Effector memory CD8-positive, alpha-beta T cell (primary cell): ENCODE measurements at regions not wholly inside any gene's neighbourhood (a gene's known extent, or its start where the extent isn't known, plus 50 kb on each side); places are given as distances from the start of the nearest gene placed in this dataset.

Experiments used
- ATAC-seq: fragments of 150-1000 bp; cut with Tn5 transposase; replicated peaks from 2 replicates; pipeline ENCODE4 v1.10.0; 2021; ENCODE audit warnings: mild to moderate bottlenecking, moderate library complexity
- DNase-seq, 3 experiments: peaks; one replicate each; pipeline ENCODE4 v3.0.0; 2021
- H3K27ac Mint-ChIP-seq, 2 donors: one replicate each; pipeline ENCODE4 v1.8.0; 2022; ENCODE audit warnings: mild to moderate bottlenecking in 2 of 2, mixed read lengths in 2 of 2, moderate library complexity in 2 of 2
- H3K27me3 Mint-ChIP-seq, 2 donors: one replicate each; pipeline ENCODE4 v1.8.0; 2022; ENCODE audit warnings: mixed read lengths in 2 of 2
- H3K36me3 Mint-ChIP-seq: one replicate; pipeline ENCODE4 v1.8.0; 2022; ENCODE audit warnings: mild to moderate bottlenecking, moderate library complexity, mixed read lengths; ENCODE audit not compliant: insufficient read depth
- H3K4me1 Mint-ChIP-seq, 2 donors: one replicate each; pipeline ENCODE4 v1.8.0; 2022; ENCODE audit warnings: low read depth in 2 of 2, mixed read lengths in 2 of 2
- H3K4me3 Mint-ChIP-seq, 2 donors: one replicate each; pipeline ENCODE4 v1.8.0; 2022; ENCODE audit warnings: mild to moderate bottlenecking in 2 of 2, mixed read lengths in 2 of 2, moderate library complexity in 2 of 2
- H3K9me3 Mint-ChIP-seq, 2 donors: one replicate each; pipeline ENCODE4 v1.8.0; 2022; ENCODE audit warnings: mixed read lengths in 2 of 2

DNA sequence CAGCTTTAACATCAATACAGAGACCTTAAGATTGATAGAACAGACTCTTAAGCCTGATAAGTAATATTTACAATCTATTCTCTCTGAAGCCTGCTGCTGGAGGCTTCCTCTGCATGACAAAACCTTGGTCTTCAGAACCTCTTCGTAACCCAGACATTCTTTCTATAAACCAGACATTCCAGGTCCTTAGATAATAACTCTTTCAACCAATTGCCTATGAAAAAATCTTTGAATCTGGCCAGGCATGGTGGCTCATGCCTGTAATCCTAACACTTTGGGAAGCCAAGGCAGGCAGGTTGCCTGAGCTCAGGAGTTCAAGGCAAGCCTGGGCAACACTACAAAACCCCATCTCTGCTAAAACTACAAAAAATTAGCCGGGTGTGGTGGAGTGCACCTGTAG, 327.8 kb downstream of the ENC1 start:
- H3K9me3 Mint-ChIP-seq: no peaks in the 10 kb centered on the region
- DNase-seq: no peak
- ATAC-seq: no peak
- no peak overlapping the region for H3K4me3 Mint-ChIP-seq
- no peak overlapping the region for H3K27ac Mint-ChIP-seq
- H3K36me3 Mint-ChIP-seq: no peaks in the 10 kb centered on the region
- H3K4me1 Mint-ChIP-seq: no peaks in the 10 kb centered on the region
- peaks cover 12 to 16% of the 10 kb centered on the region in 2 donors for H3K27me3 Mint-ChIP-seq

DNA sequence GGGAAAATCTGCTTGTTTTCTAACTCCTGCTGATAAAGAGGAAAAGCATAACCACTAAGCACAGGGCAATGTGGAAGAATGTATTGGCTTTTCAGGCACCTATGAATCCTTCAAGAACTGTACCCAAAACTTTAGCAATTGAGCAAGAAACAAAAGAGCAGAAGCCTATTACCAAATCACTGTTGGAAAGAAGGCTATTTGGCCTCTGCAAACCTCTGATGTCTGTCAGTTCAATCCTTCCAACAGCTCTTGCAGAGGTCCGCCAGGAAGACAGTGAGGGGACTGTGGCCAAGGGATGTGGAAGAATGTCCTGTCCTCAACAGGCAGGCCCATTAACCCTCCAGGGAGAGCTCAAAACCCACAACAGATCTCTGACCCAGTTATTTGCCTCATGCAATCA, 328.6 kb downstream of the ENC1 start:
- no peak overlapping the region for H3K4me3 Mint-ChIP-seq
- H3K36me3 Mint-ChIP-seq: no peaks in the 10 kb centered on the region
- ATAC-seq (no peak), DNase-seq (no peak)
- H3K27ac Mint-ChIP-seq: no peak overlapping the region
- no peaks in the 10 kb centered on the region for H3K4me1 Mint-ChIP-seq
- H3K27me3 Mint-ChIP-seq: peaks cover 12 to 16% of the 10 kb centered on the region in 2 donors
- H3K9me3 Mint-ChIP-seq: no peaks in the 10 kb centered on the region

DNA sequence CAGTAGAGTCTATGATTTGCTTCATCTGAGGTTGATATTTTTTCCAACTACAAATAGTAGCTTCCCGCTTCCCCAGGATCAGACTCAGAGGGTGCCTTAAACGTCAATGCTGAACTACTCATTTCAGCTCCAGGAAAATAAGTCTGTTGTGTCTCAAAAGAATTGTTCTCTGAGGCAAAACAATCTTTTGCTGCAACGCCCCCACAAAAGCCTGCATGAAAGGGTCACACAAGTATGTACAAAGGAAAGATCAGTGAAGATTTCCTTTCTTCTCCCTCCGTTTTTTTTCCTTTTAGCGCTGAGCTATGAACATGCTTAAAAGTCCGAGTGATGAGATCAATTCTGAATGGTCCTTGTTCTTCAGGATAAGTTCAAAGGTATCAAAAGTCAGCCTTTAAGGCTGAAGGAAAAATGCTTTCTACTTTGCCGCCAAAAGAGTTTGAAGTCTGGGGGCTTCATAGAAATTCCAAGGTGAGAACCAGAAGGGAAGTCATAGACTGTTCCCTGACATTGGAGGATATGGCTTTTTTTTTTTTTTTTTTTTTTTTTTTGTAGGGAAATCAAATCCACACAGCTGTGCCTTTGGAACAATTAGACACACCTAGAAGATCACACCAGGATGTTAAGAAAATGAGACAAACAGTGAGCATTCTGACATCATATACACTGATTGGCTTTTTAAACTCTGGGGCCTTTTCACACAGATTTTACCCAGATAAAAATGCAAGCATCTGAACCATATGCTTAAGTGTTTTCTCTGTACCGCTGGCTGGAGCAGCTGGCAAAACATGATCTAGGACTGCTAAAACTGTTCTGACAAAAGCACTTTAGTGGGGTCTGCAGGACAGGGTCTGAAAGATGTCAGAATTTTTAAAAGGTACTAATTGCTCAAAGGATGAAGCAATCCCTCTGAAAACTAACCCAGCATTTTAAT, 329.3 kb downstream of the ENC1 start:
- no peak for ATAC-seq
- H3K9me3 Mint-ChIP-seq: no peaks in the 10 kb centered on the region
- H3K4me3 Mint-ChIP-seq: no peak overlapping the region
- H3K27ac Mint-ChIP-seq: no peak overlapping the region
- H3K4me1 Mint-ChIP-seq: no peaks in the 10 kb centered on the region
- peaks cover 12 to 16% of the 10 kb centered on the region in 2 donors for H3K27me3 Mint-ChIP-seq
- H3K36me3 Mint-ChIP-seq: no peaks in the 10 kb centered on the region
- DNase-seq: no peak

DNA sequence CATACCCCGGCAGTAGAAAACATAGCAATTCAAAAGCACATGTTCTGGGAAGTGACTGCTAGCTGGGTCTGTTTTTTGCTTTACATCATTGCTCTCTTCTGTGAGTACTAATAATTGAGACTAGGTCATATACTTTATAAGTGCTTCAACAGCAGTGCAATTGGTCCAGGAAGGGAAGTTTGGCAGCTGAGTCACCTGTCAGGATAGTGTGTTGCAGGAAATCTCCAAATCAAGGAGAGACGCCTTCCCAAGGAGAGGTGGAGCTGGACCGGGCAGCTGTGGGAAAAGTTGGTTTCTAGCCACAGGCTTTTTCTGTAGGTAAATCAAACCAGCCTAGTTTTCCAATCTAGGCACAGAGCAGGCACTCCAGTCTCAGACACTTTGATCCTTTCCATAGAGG, 330.1 kb downstream of the ENC1 start:
- ATAC-seq: no peak
- peaks cover 12 to 16% of the 10 kb centered on the region in 2 donors for H3K27me3 Mint-ChIP-seq
- no peaks in the 10 kb centered on the region for H3K36me3 Mint-ChIP-seq

DNA sequence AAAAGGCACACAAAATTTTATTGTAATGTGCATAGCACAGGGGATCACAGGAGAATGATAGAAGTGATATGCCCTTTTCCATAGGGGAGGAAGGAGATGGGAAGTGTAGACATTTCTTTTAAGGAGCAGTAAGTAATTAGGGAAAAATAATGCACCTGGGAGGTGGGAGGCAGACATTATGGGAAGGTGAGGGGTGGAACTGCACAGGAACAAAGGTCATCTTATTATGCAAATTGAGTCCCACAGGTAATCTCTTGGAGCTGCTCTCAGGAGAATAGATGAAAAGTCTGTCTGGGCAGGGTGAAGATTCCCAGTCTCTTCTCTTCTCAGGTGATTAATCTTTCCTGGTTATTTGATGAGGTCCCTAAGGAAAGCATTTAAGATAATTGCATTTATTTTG, 331.5 kb downstream of the ENC1 start:
- Mint-ChIP-seq H3K9me3 (no peaks in the 10 kb centered on the region), H3K36me3 (no peaks in the 10 kb centered on the region), H3K4me1 (no peaks in the 10 kb centered on the region), H3K4me3 (no peak overlapping the region), H3K27me3 (peaks cover 11 to 13% of the 10 kb centered on the region in 2 donors), H3K27ac (no peak overlapping the region)
- no peak for ATAC-seq
- no peak for DNase-seq

More for the DNA sequence above, 330.1 kb downstream of the ENC1 start:
- no peaks in the 10 kb centered on the region for H3K4me1 Mint-ChIP-seq
- H3K4me3 Mint-ChIP-seq: no peak overlapping the region
- H3K9me3 Mint-ChIP-seq: no peaks in the 10 kb centered on the region
- H3K27ac Mint-ChIP-seq: no peak overlapping the region
- DNase-seq: no peak

DNA sequence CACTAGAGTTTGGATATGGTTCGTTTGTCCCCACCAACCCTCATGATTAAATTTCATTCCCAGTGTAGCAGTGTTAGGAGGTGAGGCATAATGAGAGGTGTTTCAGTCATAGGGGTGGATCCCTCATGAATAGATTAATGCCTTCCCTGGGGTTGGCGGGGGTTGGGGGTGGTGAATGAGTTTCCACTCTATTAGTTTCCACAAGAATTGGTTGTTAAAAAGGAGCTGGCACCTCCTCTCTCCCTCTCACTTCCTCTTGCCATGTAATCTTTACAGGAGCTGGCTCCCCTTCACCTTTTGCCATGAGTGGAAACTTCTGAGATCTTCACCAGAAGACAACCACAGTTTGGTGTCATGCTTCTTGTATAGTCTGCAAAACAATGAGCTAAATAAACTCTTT, 333.7 kb downstream of the ENC1 start:
- ATAC-seq: no peak
- no peaks in the 10 kb centered on the region for H3K9me3 Mint-ChIP-seq

DNA sequence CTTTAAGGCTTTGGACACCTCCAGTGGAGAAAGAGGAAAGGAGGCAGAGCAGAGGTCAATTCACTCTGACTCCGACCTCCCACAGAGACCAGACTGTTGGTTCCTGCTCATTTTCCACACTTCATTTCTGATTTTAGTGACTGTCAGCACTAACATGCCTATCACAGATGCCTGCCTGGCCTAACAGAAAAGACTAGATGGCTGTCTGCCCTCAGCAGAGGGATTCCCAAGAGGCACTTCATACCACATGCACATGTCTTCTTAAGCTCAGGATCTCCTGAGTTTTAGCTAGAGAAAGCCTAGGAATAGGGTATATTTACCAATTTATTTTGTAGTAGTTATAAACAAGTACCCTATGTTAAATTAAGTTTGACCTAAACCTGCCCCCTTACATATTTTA, 336.0 kb downstream of the ENC1 start:
- ATAC-seq (no peak), DNase-seq (no peak)
- Mint-ChIP-seq H3K27me3 (peaks cover 0 to 9% of the 10 kb centered on the region in 2 donors), H3K9me3 (no peaks in the 10 kb centered on the region), H3K4me1 (no peaks in the 10 kb centered on the region), H3K36me3 (no peaks in the 10 kb centered on the region), H3K4me3 (no peak overlapping the region), H3K27ac (no peak overlapping the region)

More for the DNA sequence above, 333.7 kb downstream of the ENC1 start:
- no peaks in the 10 kb centered on the region for H3K27me3 Mint-ChIP-seq
- H3K36me3 Mint-ChIP-seq: no peaks in the 10 kb centered on the region
- H3K4me3 Mint-ChIP-seq: no peak overlapping the region
- H3K4me1 Mint-ChIP-seq: no peaks in the 10 kb centered on the region
- H3K27ac Mint-ChIP-seq: no peak overlapping the region
- DNase-seq: no peak

DNA sequence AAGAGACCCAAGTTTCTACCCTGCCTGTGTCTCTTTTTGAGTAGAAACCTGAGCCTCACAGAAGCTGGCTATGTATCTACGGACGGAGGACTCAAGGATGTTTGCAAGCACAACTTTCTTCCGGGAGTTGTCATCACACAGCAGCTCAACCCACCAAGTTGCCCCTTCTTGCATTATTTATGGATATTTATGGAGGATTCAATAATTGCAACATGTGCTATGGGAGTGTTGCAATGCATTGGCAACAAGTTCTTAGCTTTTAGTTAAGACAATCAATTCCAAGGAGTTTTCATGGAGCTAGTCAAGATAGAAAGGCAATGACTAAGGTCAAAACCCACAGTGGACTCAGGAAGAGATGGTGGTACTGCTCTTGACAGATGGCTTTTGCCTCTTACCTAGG, 336.9 kb downstream of the ENC1 start:
- Mint-ChIP-seq H3K4me1 (no peaks in the 10 kb centered on the region), H3K9me3 (no peaks in the 10 kb centered on the region), H3K4me3 (no peak overlapping the region), H3K27me3 (peaks cover 0 to 9% of the 10 kb centered on the region in 2 donors), H3K27ac (no peak overlapping the region), H3K36me3 (no peaks in the 10 kb centered on the region)
- DNase-seq: no peak
- ATAC-seq: no peak

DNA sequence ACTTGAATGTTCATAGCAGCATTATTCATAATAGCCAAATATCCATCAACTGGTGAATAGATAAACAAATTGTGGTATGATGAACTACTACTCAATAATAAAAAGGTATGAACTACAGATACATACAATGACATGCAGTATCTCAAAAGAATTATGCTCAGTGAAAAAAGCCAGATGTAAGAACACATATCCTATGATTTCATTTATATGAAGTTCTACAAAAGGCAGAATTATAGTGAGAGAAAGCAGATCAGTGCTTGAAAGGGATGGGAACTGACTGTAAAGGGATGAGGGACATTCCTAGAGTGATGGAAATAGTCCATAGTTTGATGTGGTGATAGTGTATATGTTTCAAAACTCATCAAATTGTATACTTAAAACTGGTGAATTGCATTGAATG, 339.0 kb downstream of the ENC1 start:
- no peaks in the 10 kb centered on the region for H3K36me3 Mint-ChIP-seq
- no peaks in the 10 kb centered on the region for H3K4me1 Mint-ChIP-seq
- DNase-seq (no peak), ATAC-seq (no peak)
- peaks cover 0 to 9% of the 10 kb centered on the region in 2 donors for H3K27me3 Mint-ChIP-seq
- no peak overlapping the region for H3K27ac Mint-ChIP-seq
- H3K4me3 Mint-ChIP-seq: no peak overlapping the region
- no peaks in the 10 kb centered on the region for H3K9me3 Mint-ChIP-seq

DNA sequence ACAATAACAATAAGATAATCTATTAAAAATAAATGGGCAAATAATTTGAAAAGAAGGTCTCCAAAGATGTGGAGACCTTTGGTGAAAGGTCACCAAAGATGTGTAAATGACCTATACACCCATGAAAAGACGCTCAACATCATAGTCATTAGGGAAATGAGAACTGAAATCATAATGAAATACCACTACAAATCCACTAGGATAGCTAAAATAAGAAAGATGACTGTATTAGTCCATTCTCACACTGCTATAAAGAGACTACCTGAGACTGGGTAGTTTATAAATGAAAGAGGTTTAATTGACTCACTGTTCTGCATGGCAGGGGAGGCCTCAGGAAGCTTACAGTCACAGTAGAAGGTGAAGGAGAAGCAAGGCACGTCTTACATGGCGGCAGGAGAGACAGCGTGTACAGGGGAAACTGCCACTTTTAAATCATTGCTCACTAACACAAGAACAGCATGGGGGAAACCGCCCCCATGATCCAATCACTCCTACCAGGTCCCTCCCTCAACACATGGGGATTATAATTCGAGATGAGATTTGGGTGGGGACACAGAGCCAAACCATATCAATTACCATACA, 339.6 kb downstream of the ENC1 start:
- no peak for ATAC-seq
- no peak for DNase-seq
- Mint-ChIP-seq H3K27ac (no peak overlapping the region), H3K36me3 (no peaks in the 10 kb centered on the region), H3K9me3 (no peaks in the 10 kb centered on the region), H3K27me3 (peaks cover 0 to 9% of the 10 kb centered on the region in 2 donors), H3K4me1 (no peaks in the 10 kb centered on the region), H3K4me3 (no peak overlapping the region)

DNA sequence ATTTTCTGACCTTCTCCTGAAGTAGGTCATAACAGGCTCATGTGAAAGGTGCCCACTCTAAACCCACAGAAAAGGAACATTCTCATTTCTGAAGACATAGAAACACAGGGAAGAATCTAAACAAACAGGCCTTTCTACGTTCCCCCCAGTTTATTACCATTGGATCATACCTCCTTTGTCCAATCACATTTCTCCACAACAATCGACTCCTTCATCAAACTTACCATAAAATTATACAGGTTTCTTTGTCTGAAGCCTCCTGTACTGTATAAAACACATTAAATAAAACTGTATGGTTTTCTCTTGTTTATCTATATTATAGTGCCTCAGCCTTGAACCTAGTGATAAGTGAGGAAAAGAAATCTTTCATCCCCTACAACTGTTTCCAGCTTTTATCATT, 340.7 kb downstream of the ENC1 start:
- H3K27me3 Mint-ChIP-seq: peaks cover 0 to 9% of the 10 kb centered on the region in 2 donors
- no peak overlapping the region for H3K4me3 Mint-ChIP-seq
- no peak for DNase-seq
- no peak overlapping the region for H3K27ac Mint-ChIP-seq
- H3K9me3 Mint-ChIP-seq: no peaks in the 10 kb centered on the region
- no peak for ATAC-seq
- no peaks in the 10 kb centered on the region for H3K4me1 Mint-ChIP-seq
- H3K36me3 Mint-ChIP-seq: no peaks in the 10 kb centered on the region

DNA sequence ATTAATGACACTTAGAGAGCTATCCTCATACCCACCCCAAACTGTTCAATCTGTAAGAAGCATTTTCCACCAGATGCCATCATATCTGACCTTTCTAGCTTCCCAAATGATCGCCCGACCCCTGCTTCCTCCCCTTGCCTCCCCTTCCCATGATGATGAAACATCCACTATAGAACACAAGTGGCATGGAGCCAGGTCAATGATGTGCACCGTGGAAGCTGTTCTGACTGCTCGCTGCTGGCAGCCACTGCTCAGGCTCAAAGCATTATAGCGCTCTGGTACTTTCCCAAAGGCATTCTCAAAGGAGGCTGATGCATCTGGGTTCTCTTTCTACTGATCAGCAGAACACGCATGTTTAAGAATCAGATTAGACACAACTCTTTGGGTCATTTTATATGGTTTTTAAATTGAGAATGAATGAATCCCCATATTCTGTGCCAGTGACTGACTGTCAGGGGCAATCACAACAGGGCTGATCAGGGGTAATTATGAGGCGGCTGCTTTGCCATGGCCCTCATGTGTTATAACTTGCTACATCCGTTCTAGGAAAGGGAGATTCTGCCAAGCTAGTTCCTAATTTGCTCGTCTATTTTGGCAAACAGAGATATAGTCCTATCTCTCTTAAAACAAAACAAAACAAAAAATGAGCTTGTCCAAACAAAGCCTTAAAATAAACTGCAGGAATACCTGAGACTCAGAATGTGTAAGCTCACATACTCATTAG, 343.7 kb downstream of the ENC1 start:
- peaks cover 4 to 9% of the 10 kb centered on the region in 2 donors for H3K27me3 Mint-ChIP-seq
- H3K4me3 Mint-ChIP-seq: no peak overlapping the region
- H3K9me3 Mint-ChIP-seq: no peaks in the 10 kb centered on the region
- no peak for ATAC-seq
- no peaks in the 10 kb centered on the region for H3K36me3 Mint-ChIP-seq
- no peak overlapping the region for H3K27ac Mint-ChIP-seq
- H3K4me1 Mint-ChIP-seq: no peaks in the 10 kb centered on the region
- no peak for DNase-seq

DNA sequence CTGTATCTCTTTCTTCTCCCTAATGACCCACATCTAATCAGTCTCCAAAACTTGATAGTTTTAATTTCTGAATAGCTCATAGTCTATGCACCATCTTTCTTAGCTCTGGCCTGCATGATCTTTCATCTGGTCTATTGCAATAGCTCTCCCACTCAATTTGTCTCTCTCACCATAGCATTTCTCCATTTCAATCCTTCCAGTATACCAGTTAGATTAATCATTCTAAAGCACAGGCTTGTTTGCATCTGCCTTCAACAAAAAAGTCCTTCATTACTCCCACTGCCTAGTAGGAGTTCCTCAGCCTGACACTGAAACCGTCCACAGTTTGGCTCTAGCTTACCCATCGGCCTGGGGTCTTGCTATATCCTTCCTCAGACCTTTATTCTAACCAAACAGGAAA, 344.9 kb downstream of the ENC1 start:
- no peak for DNase-seq
- H3K27me3 Mint-ChIP-seq: peaks cover 2 to 4% of the 10 kb centered on the region in 2 donors
- no peak for ATAC-seq

More for the DNA sequence above, 344.9 kb downstream of the ENC1 start:
- H3K9me3 Mint-ChIP-seq: no peaks in the 10 kb centered on the region
- no peak overlapping the region for H3K27ac Mint-ChIP-seq
- H3K36me3 Mint-ChIP-seq: no peaks in the 10 kb centered on the region
- no peaks in the 10 kb centered on the region for H3K4me1 Mint-ChIP-seq
- H3K4me3 Mint-ChIP-seq: no peak overlapping the region
